ENCODE measurements at regions not wholly inside any gene's neighbourhood (a gene's known extent, or its start where the extent isn't known, plus 50 kb on each side); places are given as distances from the start of the nearest gene placed in this dataset.

GRCh38 chr2:56475191-56475590, 291.4 kb downstream of the CCDC85A start:
- peaks cover 2 to 31% (median 14%) of the 10 kb centered on the region in 6 donors for H3K9me3 Mint-ChIP-seq
- no peaks in the 10 kb centered on the region for H3K4me1 Mint-ChIP-seq

GRCh38 chr2:56476509-56477071, 292.8 kb downstream of the CCDC85A start:
- Mint-ChIP-seq H3K27me3 (ENCODE audit: low read depth in 3 of 3) (peaks cover 0 to 1% (median 0%) of the 10 kb centered on the region in 3 donors), H3K9me3 (peaks cover 2 to 42% (median 19%) of the 10 kb centered on the region in 6 donors), H3K36me3 (peaks cover 0 to 3% (median 0%) of the 10 kb centered on the region in 3 donors), H3K4me3 (no peak overlapping the region), H3K27ac (no peak overlapping the region), H3K4me1 (no peaks in the 10 kb centered on the region)
- no peak for DNase-seq

More at GRCh38 chr2:56475191-56475590, 291.4 kb downstream of the CCDC85A start:
- H3K27me3 Mint-ChIP-seq (ENCODE audit: low read depth in 3 of 3) = no peaks in the 10 kb centered on the region
- H3K27ac Mint-ChIP-seq = no peak overlapping the region
- DNase-seq = no peak
- H3K4me3 Mint-ChIP-seq = no peak overlapping the region
- peaks cover 0 to 3% (median 0%) of the 10 kb centered on the region in 3 donors for H3K36me3 Mint-ChIP-seq

GRCh38 chr2:56478027-56478426, 294.2 kb downstream of the CCDC85A start:
- Mint-ChIP-seq H3K27me3 (ENCODE audit: low read depth in 3 of 3) (peaks cover 0 to 1% (median 0%) of the 10 kb centered on the region in 3 donors), H3K27ac (no peak overlapping the region), H3K9me3 (peaks cover 2 to 48% (median 23%) of the 10 kb centered on the region in 6 donors), H3K4me3 (no peak overlapping the region), H3K36me3 (peaks cover 0 to 3% (median 0%) of the 10 kb centered on the region in 3 donors), H3K4me1 (no peaks in the 10 kb centered on the region)
- no peak for DNase-seq

GRCh38 chr2:56483081-56483480, 299.3 kb downstream of the CCDC85A start:
- H3K9me3 Mint-ChIP-seq = peaks cover 0 to 47% (median 26%) of the 10 kb centered on the region in 6 donors
- H3K27me3 Mint-ChIP-seq (ENCODE audit: low read depth in 3 of 3) = peaks cover 0 to 1% (median 0%) of the 10 kb centered on the region in 3 donors
- no peak for DNase-seq
- no peaks in the 10 kb centered on the region for H3K4me1 Mint-ChIP-seq
- H3K36me3 Mint-ChIP-seq = no peaks in the 10 kb centered on the region
- H3K27ac Mint-ChIP-seq = no peak overlapping the region
- H3K4me3 Mint-ChIP-seq = no peak overlapping the region

- DNase-seq = no peak
- no peaks in the 10 kb centered on the region for H3K36me3 Mint-ChIP-seq
- peaks cover 5 to 44% (median 25%) of the 10 kb centered on the region in 6 donors for H3K9me3 Mint-ChIP-seq
- H3K27me3 Mint-ChIP-seq (ENCODE audit: low read depth in 3 of 3) = peaks cover 0 to 1% (median 0%) of the 10 kb centered on the region in 3 donors
- no peaks in the 10 kb centered on the region for H3K4me1 Mint-ChIP-seq
- H3K27ac Mint-ChIP-seq = no peak overlapping the region
- no peak overlapping the region for H3K4me3 Mint-ChIP-seq
Observed at GRCh38 chr2:56484906-56485305, 301.1 kb downstream of the CCDC85A start.

GRCh38 chr2:56500317-56500716, 316.5 kb downstream of the CCDC85A start:
- no peak overlapping the region for H3K27ac Mint-ChIP-seq
- no peak for DNase-seq
- peaks cover 5 to 54% (median 24%) of the 10 kb centered on the region in 6 donors for H3K9me3 Mint-ChIP-seq
- no peak overlapping the region for H3K4me3 Mint-ChIP-seq
- H3K4me1 Mint-ChIP-seq = no peaks in the 10 kb centered on the region
- no peaks in the 10 kb centered on the region for H3K36me3 Mint-ChIP-seq
- H3K27me3 Mint-ChIP-seq (ENCODE audit: low read depth in 3 of 3) = peaks cover 0 to 3% (median 1%) of the 10 kb centered on the region in 3 donors

GRCh38 chr2:56502616-56503015, 318.8 kb downstream of the CCDC85A start:
- H3K9me3 Mint-ChIP-seq = peaks cover 4 to 53% (median 22%) of the 10 kb centered on the region in 6 donors
- H3K4me1 Mint-ChIP-seq = no peaks in the 10 kb centered on the region
- H3K27me3 Mint-ChIP-seq (ENCODE audit: low read depth in 3 of 3) = peaks cover 0 to 2% (median 0%) of the 10 kb centered on the region in 3 donors
- no peak overlapping the region for H3K27ac Mint-ChIP-seq
- no peak for DNase-seq
- no peaks in the 10 kb centered on the region for H3K36me3 Mint-ChIP-seq
- no peak overlapping the region for H3K4me3 Mint-ChIP-seq

GRCh38 chr2:56505885-56506284, 322.1 kb downstream of the CCDC85A start:
- no peak overlapping the region for H3K27ac Mint-ChIP-seq
- no peaks in the 10 kb centered on the region for H3K27me3 Mint-ChIP-seq (ENCODE audit: low read depth in 3 of 3)
- H3K4me3 Mint-ChIP-seq = no peak overlapping the region
- no peaks in the 10 kb centered on the region for H3K36me3 Mint-ChIP-seq
- H3K4me1 Mint-ChIP-seq = no peaks in the 10 kb centered on the region
- H3K9me3 Mint-ChIP-seq = peaks cover 4 to 42% (median 16%) of the 10 kb centered on the region in 6 donors
- DNase-seq = no peak

GRCh38 chr2:56508662-56509061, 324.9 kb downstream of the CCDC85A start:
- DNase-seq = no peak
- Mint-ChIP-seq H3K9me3 (peaks cover 2 to 45% (median 21%) of the 10 kb centered on the region in 6 donors), H3K36me3 (no peaks in the 10 kb centered on the region), H3K27ac (no peak overlapping the region), H3K27me3 (ENCODE audit: low read depth in 3 of 3) (no peaks in the 10 kb centered on the region), H3K4me3 (no peak overlapping the region), H3K4me1 (no peaks in the 10 kb centered on the region)

GRCh38 chr2:56510610-56511009, 326.8 kb downstream of the CCDC85A start:
- no peak for DNase-seq
- Mint-ChIP-seq H3K4me1 (no peaks in the 10 kb centered on the region), H3K4me3 (no peak overlapping the region), H3K27ac (no peak overlapping the region), H3K36me3 (no peaks in the 10 kb centered on the region), H3K27me3 (ENCODE audit: low read depth in 3 of 3) (no peaks in the 10 kb centered on the region), H3K9me3 (peaks cover 2 to 46% (median 21%) of the 10 kb centered on the region in 6 donors)

GRCh38 chr2:56515399-56515798, 331.6 kb downstream of the CCDC85A start:
- no peaks in the 10 kb centered on the region for H3K36me3 Mint-ChIP-seq
- no peak for DNase-seq
- peaks cover 2 to 33% (median 14%) of the 10 kb centered on the region in 6 donors for H3K9me3 Mint-ChIP-seq
- no peaks in the 10 kb centered on the region for H3K4me1 Mint-ChIP-seq
- no peak overlapping the region for H3K4me3 Mint-ChIP-seq
- no peaks in the 10 kb centered on the region for H3K27me3 Mint-ChIP-seq (ENCODE audit: low read depth in 3 of 3)
- H3K27ac Mint-ChIP-seq = no peak overlapping the region

- no peak for DNase-seq
- Mint-ChIP-seq H3K27me3 (ENCODE audit: low read depth in 3 of 3) (no peaks in the 10 kb centered on the region), H3K4me3 (no peak overlapping the region), H3K9me3 (peaks cover 2 to 30% (median 9%) of the 10 kb centered on the region in 6 donors), H3K27ac (no peak overlapping the region), H3K36me3 (no peaks in the 10 kb centered on the region), H3K4me1 (no peaks in the 10 kb centered on the region)
Observed at GRCh38 chr2:56519806-56520205, 336.0 kb downstream of the CCDC85A start.

- DNase-seq = no peak
- Mint-ChIP-seq H3K27me3 (ENCODE audit: low read depth in 3 of 3) (peaks cover 0 to 2% (median 0%) of the 10 kb centered on the region in 3 donors), H3K4me1 (no peaks in the 10 kb centered on the region), H3K36me3 (no peaks in the 10 kb centered on the region), H3K27ac (no peak overlapping the region), H3K9me3 (peaks cover 2 to 36% (median 15%) of the 10 kb centered on the region in 6 donors), H3K4me3 (no peak overlapping the region)
Observed at GRCh38 chr2:56522605-56523089, 338.9 kb downstream of the CCDC85A start.

GRCh38 chr2:56523816-56524215, 340.0 kb downstream of the CCDC85A start:
- no peak for DNase-seq
- Mint-ChIP-seq H3K36me3 (no peaks in the 10 kb centered on the region), H3K27ac (no peak overlapping the region), H3K9me3 (peaks cover 2 to 38% (median 14%) of the 10 kb centered on the region in 6 donors), H3K27me3 (ENCODE audit: low read depth in 3 of 3) (peaks cover 0 to 2% (median 0%) of the 10 kb centered on the region in 3 donors), H3K4me1 (no peaks in the 10 kb centered on the region), H3K4me3 (no peak overlapping the region)
